OCI-LY7 (cell line): ENCODE measurements at regions not wholly inside any gene's neighbourhood (a gene's known extent, or its start where the extent isn't known, plus 50 kb on each side); places are given as distances from the start of the nearest gene placed in this dataset.

Experiments
- BruUV-seq: library from RNA; stranded (reverse); fragments of 400-500 nt; replicated peaks from 2 replicates; lab custom pipeline; 2021; lab: Mats Ljungman, UMichigan
- CTCF ChIA-PET: fragments of 300-600 bp; sonication (Branson Sonifier 250); formaldehyde crosslinking; loops from one replicate; lab custom pipeline; 2022; ENCODE audit warnings: antibody characterized with exemption; ENCODE audit not compliant: unreplicated experiment; lab: Charles Lee
- POLR2A ChIA-PET: fragments of 300-600 bp; sonication (Branson Sonifier 250); formaldehyde crosslinking; loops from one replicate; lab custom pipeline; 2022; ENCODE audit warnings: antibody characterized with exemption; lab: Charles Lee
- DNase-seq: peaks from one replicate; pipeline ENCODE4 v3.0.0-alpha.2; 2015; ENCODE audit warnings: low spot score
- H2AFZ ChIP-seq: fragments of 200-600 bp; sonication (generic), shearing (Covaris generic); 2 replicates; pipeline ENCODE4 v1.6.1; 2014; ENCODE audit warnings: mild to moderate bottlenecking, antibody characterized with exemption, low read length, moderate library complexity
- H3K27ac ChIP-seq: fragments of 200-600 bp; sonication (generic); 2 replicates; pipeline ENCODE4 v1.5.1; 2014; ENCODE audit warnings: mixed run types, low read depth, mild to moderate bottlenecking, moderate library complexity, low read length, inconsistent platforms; ENCODE audit not compliant: poor library complexity, severe bottlenecking
- H3K36me3 ChIP-seq: fragments of 200-600 bp; sonication (generic); 2 replicates; pipeline ENCODE4 v1.6.1; 2014; ENCODE audit warnings: mild to moderate bottlenecking, antibody characterized with exemption, low read length, moderate library complexity, mixed read lengths; ENCODE audit not compliant: insufficient read depth
- H3K4me1 ChIP-seq: fragments of 200-600 bp; sonication (generic); 2 replicates; pipeline ENCODE4 v1.5.1; 2014; ENCODE audit warnings: mild to moderate bottlenecking, low read length; ENCODE audit not compliant: insufficient read depth, poor library complexity, severe bottlenecking
- H3K4me2 ChIP-seq: fragments of 200-600 bp; sonication (generic); 2 replicates; pipeline ENCODE4 v1.6.1; 2014; ENCODE audit warnings: mild to moderate bottlenecking, low read length
- H3K4me3 ChIP-seq: fragments of 200-600 bp; sonication (generic); 2 replicates; pipeline ENCODE4 v1.5.1; 2014; ENCODE audit warnings: mild to moderate bottlenecking, low read depth, low read length; ENCODE audit not compliant: poor library complexity, severe bottlenecking
- H3K79me2 ChIP-seq: fragments of 200-600 bp; sonication (generic); 2 replicates; pipeline ENCODE4 v1.6.1; 2016; ENCODE audit warnings: low read depth, mild to moderate bottlenecking, low read length, moderate library complexity, mixed read lengths; ENCODE audit not compliant: insufficient read depth
- H3K9me2 ChIP-seq: fragments of 200-600 bp; sonication (generic); 2 replicates; pipeline ENCODE4 v1.6.1; 2016; ENCODE audit warnings: mild to moderate bottlenecking, low read length, mixed read lengths; ENCODE audit not compliant: insufficient read depth
- H3K9me3 ChIP-seq: fragments of 200-600 bp; sonication (generic); 2 replicates; pipeline ENCODE4 v1.6.1; 2014; ENCODE audit warnings: mild to moderate bottlenecking, mixed run types, low read length, mixed read lengths
- H4K20me1 ChIP-seq: fragments of 200-600 bp; sonication (generic); 2 replicates; pipeline ENCODE4 v1.6.1; 2014; ENCODE audit warnings: mild to moderate bottlenecking, antibody characterized with exemption, low read length, moderate library complexity, mixed read lengths; ENCODE audit not compliant: insufficient read depth
- CTCF ChIP-seq: fragments of 200-600 bp; sonication (generic); conservative IDR thresholded peaks from 2 replicates; pipeline ENCODE4 v1.5.1; 2014; ENCODE audit warnings: mild to moderate bottlenecking, antibody characterized with exemption, low read length, moderate library complexity, mixed read lengths
- EZH2phosphoT487 ChIP-seq: fragments of 200-600 bp; sonication (generic); IDR thresholded peaks from 2 replicates; pipeline ENCODE4 v1.6.1; 2018; ENCODE audit warnings: low read depth, borderline replicate concordance, mild to moderate bottlenecking, mixed run types, antibody characterized with exemption, low read length, moderate library complexity, mixed read lengths
- intact Hi-C: fragments of 100-400 bp; cut with micrococcal nuclease; formaldehyde crosslinking; loops from one replicate; pipeline ENCODE4 v1.10.0; 2022; ENCODE audit not compliant: unreplicated experiment

- peak overlapping the region; percentile 13 for H3K27ac ChIP-seq
- H4K20me1 ChIP-seq: no peaks in the 10 kb centered on the region
- no peaks in the 10 kb centered on the region for H3K79me2 ChIP-seq
- H2AFZ ChIP-seq: peak overlapping the region; percentile 90
- peak overlapping the region; percentile 57 for H3K4me2 ChIP-seq
- H3K4me1 ChIP-seq: peaks cover 36% of the 10 kb centered on the region
- no peaks in the 10 kb centered on the region for H3K9me2 ChIP-seq
- ChIA-PET POLR2A (interaction anchor here (0.6 to 0.8 kb wide), 4 partner anchors 15 to 828 kb away, joined by 3 to 4 read pairs (median 3); partner anchors contain the start of gene CTBS), CTCF (interaction anchor here (1.1 kb wide), 1 partner anchor 14 kb away, joined by 3 read pairs; no protein-coding TSS in a partner anchor)
- no peaks in the 10 kb centered on the region; the same call in 1 of the 2 replicates for H3K9me3 ChIP-seq
- H3K4me3 ChIP-seq: peak overlapping the region; percentile 31
- TF ChIP-seq EZH2phosphoT487: no peak
- no peak for TF ChIP-seq CTCF
- peak; percentile 71 for DNase-seq
- no TSS peak for BruUV-seq
- H3K36me3 ChIP-seq: no peaks in the 10 kb centered on the region
- intact Hi-C loops: no loop called here
These were observed 252.7 kb downstream of the TTLL7 start for GRCh38 chr1:83746234-83746633.

- POLR2A ChIA-PET: interaction anchor here (0.7 to 2.1 kb wide), 8 partner anchors 11 to 145 kb away, joined by 3 to 14 read pairs (median 4); no protein-coding TSS in a partner anchor
These were observed 256.5 kb downstream of the TTLL7 start for GRCh38 chr1:83742446-83742845.

More at GRCh38 chr1:83742446-83742845, 256.5 kb downstream of the TTLL7 start:
- intact Hi-C loops: no loop called here
- Histone ChIP-seq H3K9me3 (no peaks in the 10 kb centered on the region; the same call in 1 of the 2 replicates), H3K9me2 (no peaks in the 10 kb centered on the region), H3K79me2 (no peaks in the 10 kb centered on the region), H4K20me1 (no peaks in the 10 kb centered on the region), H3K4me1 (peaks cover 30% of the 10 kb centered on the region), H3K27ac (no peak overlapping the region), H3K36me3 (no peaks in the 10 kb centered on the region), H3K4me2 (no peak overlapping the region), H3K4me3 (no peak overlapping the region), H2AFZ (peak overlapping the region; percentile 7; the same call in 1 of the 2 replicates)
- DNase-seq: no peak
- TF ChIP-seq CTCF (no peak), EZH2phosphoT487 (no peak)
- CTCF ChIA-PET: interaction anchor here (0.9 kb wide), 1 partner anchor 22 kb away, joined by 3 read pairs; no protein-coding TSS in a partner anchor
- no TSS peak for BruUV-seq
